Adipocyte (in vitro differentiated cells): ENCODE measurements at regions not wholly inside any gene's neighbourhood (a gene's known extent, or its start where the extent isn't known, plus 50 kb on each side); places are given as distances from the start of the nearest gene placed in this dataset.

ENCODE experiments used
- DNase-seq: peaks from one replicate; pipeline ENCODE4 v3.0.0-alpha.2; 2015; ENCODE audit warnings: low read depth
- H3K27me3 ChIP-seq: replicated peaks from 2 replicates; pipeline ENCODE4 v1.7.0; 2013; ENCODE audit warnings: mild to moderate bottlenecking, low read length, moderate library complexity; ENCODE audit not compliant: control insufficient read depth, insufficient read depth
- H3K36me3 ChIP-seq: 2 replicates; pipeline ENCODE4 v1.7.0; 2013; ENCODE audit warnings: low read length, mild to moderate bottlenecking, moderate library complexity; ENCODE audit not compliant: control insufficient read depth, insufficient read depth, severe bottlenecking
- H3K4me1 ChIP-seq: 2 replicates; pipeline ENCODE4 v1.7.0; 2013; ENCODE audit warnings: mild to moderate bottlenecking, low read length, moderate library complexity; ENCODE audit not compliant: control insufficient read depth, insufficient read depth
- H3K4me3 ChIP-seq: 2 replicates; pipeline ENCODE4 v1.7.0; 2013; ENCODE audit warnings: mild to moderate bottlenecking, low read length, moderate library complexity
- H3K9ac ChIP-seq: 2 replicates; pipeline ENCODE4 v1.7.0; 2013; ENCODE audit warnings: mild to moderate bottlenecking, low read length, moderate library complexity
- H3K9me3 ChIP-seq: 2 replicates; pipeline ENCODE4 v1.7.0; 2013; ENCODE audit warnings: mild to moderate bottlenecking, low read length, moderate library complexity; ENCODE audit not compliant: control insufficient read depth

DNA sequence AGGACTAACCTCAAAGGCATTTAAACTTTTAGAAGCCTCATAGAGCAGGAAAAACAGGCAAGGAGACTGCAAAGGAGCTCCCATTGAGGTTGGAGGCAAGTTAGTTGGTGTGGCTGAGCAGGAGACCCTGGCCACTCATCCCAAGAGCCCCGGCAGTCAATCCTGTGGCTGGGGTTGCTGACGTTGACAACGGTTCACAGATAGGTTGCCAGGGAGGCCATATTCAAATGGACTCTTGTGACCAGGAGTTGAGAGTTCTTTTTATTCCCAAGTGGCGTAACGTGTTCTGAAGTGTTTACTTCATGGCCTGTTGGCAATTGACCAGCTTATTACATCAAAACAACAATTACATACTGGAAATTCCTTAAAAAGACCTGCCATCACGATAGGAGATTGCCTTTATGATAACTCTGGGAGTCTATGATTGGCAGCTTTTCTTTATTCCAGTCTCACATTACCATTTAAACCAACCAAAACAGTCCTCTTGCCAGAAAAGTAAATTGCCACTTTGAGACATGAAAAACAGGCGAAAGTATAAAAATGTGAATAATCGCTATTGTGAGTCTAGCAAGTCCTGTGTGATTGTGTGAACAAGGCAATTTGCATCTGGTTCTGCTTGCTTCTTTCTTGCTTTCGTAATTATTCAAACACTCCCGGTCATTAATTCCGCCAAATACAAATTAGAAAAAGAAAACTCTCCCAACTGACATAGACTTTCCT lies 394.9 kb downstream of the MED10 start:
- H3K9ac ChIP-seq: no peak overlapping the region
- peaks cover 4% of the 10 kb centered on the region for H3K27me3 ChIP-seq
- H3K4me3 ChIP-seq: no peak overlapping the region
- H3K36me3 ChIP-seq: no peaks in the 10 kb centered on the region
- H3K4me1 ChIP-seq: peaks cover 19% of the 10 kb centered on the region
- no peak for DNase-seq
- no peaks in the 10 kb centered on the region for H3K9me3 ChIP-seq

DNA sequence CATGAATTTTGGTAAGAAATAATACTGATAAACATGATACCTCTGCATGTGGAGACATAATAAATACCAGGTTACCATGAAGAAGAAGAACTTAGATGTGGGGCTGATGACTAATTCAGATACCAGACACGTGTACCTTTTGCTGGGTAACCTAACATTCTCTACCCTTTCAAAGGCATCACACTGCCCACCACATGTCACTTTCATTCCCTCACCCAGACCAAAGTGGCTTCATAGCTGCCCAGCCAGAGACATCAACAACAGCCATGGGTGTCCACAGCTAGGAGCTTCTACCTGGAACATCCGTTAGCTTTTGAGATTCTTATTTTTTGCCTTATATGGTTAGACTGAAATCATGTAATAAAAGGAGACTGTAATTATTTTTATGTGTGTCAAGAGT lies 396.8 kb downstream of the MED10 start:
- Histone ChIP-seq H3K9me3 (no peaks in the 10 kb centered on the region), H3K9ac (no peak overlapping the region), H3K27me3 (peaks cover 10% of the 10 kb centered on the region), H3K4me1 (peaks cover 19% of the 10 kb centered on the region), H3K4me3 (no peak overlapping the region), H3K36me3 (no peaks in the 10 kb centered on the region)
- DNase-seq: no peak

DNA sequence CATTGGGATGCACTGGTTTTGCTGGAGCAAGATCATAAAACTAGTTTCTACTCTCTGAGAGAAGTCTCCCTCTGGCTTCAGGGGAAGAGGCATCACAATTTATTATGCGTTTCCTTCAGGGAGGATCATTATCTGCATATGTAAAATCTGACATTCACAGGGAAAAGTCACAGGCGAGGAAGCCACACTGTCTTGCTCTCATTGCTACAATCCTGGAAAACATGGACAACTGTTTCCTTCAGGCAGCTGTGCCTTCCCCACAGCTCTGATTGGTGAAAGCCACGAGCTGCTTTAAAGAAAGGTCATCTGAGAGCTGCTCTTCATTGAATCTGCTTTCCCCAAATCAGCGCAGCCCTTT lies 397.8 kb downstream of the MED10 start:
- no peaks in the 10 kb centered on the region for H3K36me3 ChIP-seq
- peaks cover 10% of the 10 kb centered on the region for H3K27me3 ChIP-seq
- H3K9me3 ChIP-seq: no peaks in the 10 kb centered on the region
- H3K4me1 ChIP-seq: peaks cover 19% of the 10 kb centered on the region
- no peak overlapping the region for H3K9ac ChIP-seq
- no peak overlapping the region for H3K4me3 ChIP-seq
- DNase-seq: no peak

GRCh38 chr5:5979761-5980537 lies 398.4 kb downstream of the MED10 start:
- H3K4me1 ChIP-seq: peaks cover 19% of the 10 kb centered on the region
- H3K36me3 ChIP-seq: no peaks in the 10 kb centered on the region
- no peak overlapping the region for H3K9ac ChIP-seq
- no peaks in the 10 kb centered on the region for H3K9me3 ChIP-seq
- peaks cover 10% of the 10 kb centered on the region for H3K27me3 ChIP-seq
- H3K4me3 ChIP-seq: no peak overlapping the region
- no peak for DNase-seq

DNA sequence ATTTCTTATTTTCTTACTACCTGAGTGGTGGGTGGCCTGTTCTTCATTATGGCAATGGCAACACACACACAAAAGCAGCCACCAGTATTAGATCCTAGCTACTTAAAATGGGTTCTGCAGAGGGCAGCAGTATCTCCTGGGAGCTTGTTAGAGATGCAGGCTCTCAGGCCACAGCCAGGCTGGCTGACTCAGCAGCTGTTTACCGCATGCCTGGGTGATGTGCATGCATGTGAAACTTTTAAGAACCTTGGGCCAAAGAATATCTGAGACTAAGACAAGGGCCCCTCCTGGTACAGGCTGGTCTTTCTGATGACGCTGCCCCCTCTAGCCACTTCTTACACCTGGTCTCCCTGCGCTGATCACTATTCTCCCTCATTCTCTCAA lies 399.0 kb downstream of the MED10 start:
- H3K27me3 ChIP-seq: peaks cover 10% of the 10 kb centered on the region
- H3K4me1 ChIP-seq: peaks cover 19% of the 10 kb centered on the region
- no peak for DNase-seq

DNA sequence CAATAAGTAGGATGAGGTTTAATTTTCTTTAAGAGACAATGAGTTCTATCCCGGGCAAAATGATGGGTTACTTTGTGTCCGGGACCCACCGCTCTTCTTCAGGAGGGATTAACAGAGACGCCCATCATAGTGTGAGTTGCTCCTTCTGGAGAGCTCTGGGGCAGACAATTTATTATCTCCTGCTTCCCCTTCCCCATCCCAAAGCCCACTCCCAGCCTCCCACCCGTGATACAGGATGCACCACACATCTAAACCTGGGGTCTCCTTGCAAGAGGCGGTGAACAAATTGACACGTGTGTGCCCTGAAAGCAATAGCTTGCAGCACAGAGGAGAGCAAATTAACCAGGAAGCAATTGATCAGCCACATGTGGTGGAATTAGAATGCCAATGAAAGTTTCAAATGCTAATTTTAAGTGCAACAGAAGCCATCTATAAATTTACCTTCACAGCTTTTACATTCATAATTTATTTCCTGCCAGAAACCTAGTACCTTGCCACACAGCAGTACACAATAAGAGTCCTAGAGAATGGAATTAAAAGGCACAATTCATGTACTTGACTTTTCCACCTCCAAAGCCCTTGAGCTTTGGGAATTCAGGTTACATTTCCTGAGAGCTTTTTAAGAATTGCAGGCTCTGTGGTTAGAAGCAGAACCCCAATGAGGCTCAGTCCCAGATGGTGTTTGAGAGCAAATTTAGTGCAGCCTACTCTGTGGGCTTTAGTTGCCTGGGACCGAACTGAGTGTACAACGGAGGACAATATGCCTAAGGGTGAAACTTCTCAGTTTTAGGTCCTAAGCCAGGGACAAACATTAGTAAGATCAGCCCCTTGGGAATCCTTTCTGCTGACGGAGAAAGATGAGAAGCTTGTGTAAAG lies 399.6 kb downstream of the MED10 start:
- Histone ChIP-seq H3K27me3 (peaks cover 10% of the 10 kb centered on the region), H3K36me3 (no peaks in the 10 kb centered on the region), H3K9me3 (no peaks in the 10 kb centered on the region), H3K4me1 (peaks cover 19% of the 10 kb centered on the region), H3K4me3 (no peak overlapping the region), H3K9ac (no peak overlapping the region)
- no peak for DNase-seq

More for the DNA sequence above, 399.0 kb downstream of the MED10 start:
- no peaks in the 10 kb centered on the region for H3K9me3 ChIP-seq
- H3K4me3 ChIP-seq: no peak overlapping the region
- H3K36me3 ChIP-seq: no peaks in the 10 kb centered on the region
- no peak overlapping the region for H3K9ac ChIP-seq

GRCh38 chr5:5971203-5971602 lies 407.1 kb downstream of the MED10 start:
- no peaks in the 10 kb centered on the region for H3K36me3 ChIP-seq
- H3K4me1 ChIP-seq: no peaks in the 10 kb centered on the region
- H3K4me3 ChIP-seq: no peak overlapping the region

GRCh38 chr5:5969942-5970483 lies 408.3 kb downstream of the MED10 start:
- Histone ChIP-seq H3K9ac (no peak overlapping the region), H3K4me3 (no peak overlapping the region), H3K27me3 (peaks cover 3% of the 10 kb centered on the region), H3K4me1 (no peaks in the 10 kb centered on the region), H3K9me3 (peaks cover 4% of the 10 kb centered on the region), H3K36me3 (no peaks in the 10 kb centered on the region)
- DNase-seq: no peak

More at GRCh38 chr5:5971203-5971602, 407.1 kb downstream of the MED10 start:
- no peak for DNase-seq
- Histone ChIP-seq H3K9me3 (no peaks in the 10 kb centered on the region), H3K27me3 (peaks cover 3% of the 10 kb centered on the region), H3K9ac (no peak overlapping the region)

- DNase-seq: no peak
- Histone ChIP-seq H3K4me1 (no peaks in the 10 kb centered on the region), H3K9me3 (peaks cover 14% of the 10 kb centered on the region), H3K9ac (no peak overlapping the region), H3K4me3 (no peak overlapping the region), H3K27me3 (peaks cover 3% of the 10 kb centered on the region), H3K36me3 (no peaks in the 10 kb centered on the region)
Measured at GRCh38 chr5:5968981-5969380, 409.4 kb downstream of the MED10 start.

DNA sequence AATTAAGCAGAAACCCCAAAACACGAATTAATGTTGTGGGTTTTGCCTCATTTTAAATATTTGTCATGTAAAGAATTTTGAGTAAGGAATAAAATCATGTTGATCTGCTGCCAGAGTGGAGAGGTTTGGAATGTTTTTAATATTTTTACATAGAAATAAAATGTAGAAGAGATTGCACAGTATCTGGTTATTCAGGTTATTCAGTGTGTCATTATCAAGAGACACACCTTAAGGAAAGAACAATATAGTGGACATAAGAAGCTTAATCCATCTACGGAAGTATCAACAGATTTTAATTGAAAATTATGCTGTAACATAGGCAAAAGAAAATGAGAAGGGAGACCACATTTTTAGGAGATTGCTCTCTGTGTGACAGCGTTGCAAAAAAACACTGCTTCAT lies 410.4 kb downstream of the MED10 start:
- peaks cover 18% of the 10 kb centered on the region for H3K9me3 ChIP-seq
- no peaks in the 10 kb centered on the region for H3K4me1 ChIP-seq
- no peak overlapping the region for H3K4me3 ChIP-seq
- peaks cover 3% of the 10 kb centered on the region for H3K27me3 ChIP-seq
- no peaks in the 10 kb centered on the region for H3K36me3 ChIP-seq
- no peak for DNase-seq
- no peak overlapping the region for H3K9ac ChIP-seq

DNA sequence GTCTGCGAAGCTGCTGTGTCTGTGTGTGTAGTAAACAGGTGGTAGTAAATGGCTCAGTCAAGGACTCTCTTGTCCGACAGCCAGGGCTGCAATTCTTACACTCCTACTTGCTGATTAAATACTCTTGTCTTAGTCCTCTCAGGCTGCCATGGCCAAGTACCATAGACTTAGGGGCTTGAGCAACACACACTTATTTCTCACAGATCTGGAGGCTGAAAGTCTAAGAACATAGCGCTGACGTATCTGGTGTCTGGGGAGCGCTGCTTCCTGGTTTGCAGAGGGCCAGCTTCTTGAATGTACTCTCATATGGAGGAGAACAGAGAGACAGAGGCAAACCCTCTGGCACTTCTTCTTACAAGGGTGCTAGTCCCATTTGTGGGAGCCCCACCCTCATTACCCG lies 411.0 kb downstream of the MED10 start:
- H3K4me3 ChIP-seq: no peak overlapping the region
- peaks cover 3% of the 10 kb centered on the region for H3K27me3 ChIP-seq
- DNase-seq: no peak
- H3K9ac ChIP-seq: no peak overlapping the region
- H3K36me3 ChIP-seq: no peaks in the 10 kb centered on the region
- H3K4me1 ChIP-seq: no peaks in the 10 kb centered on the region
- H3K9me3 ChIP-seq: peaks cover 21% of the 10 kb centered on the region
